ENCODE measurements at regions not wholly inside any gene's neighbourhood (a gene's known extent, or its start where the extent isn't known, plus 50 kb on each side); places are given as distances from the start of the nearest gene placed in this dataset.

GRCh38 chr10:10610171-10610570 is 407.5 kb upstream of the CELF2 start:
- no peak for TF ChIP-seq CTCF (IDR thresholded peaks at IDR 0.05; ENCODE audit: insufficient read depth in 1 of 2, low read depth in 1 of 2, low read length in 1 of 2, severe bottlenecking in 1 of 2, unreplicated experiment in 1 of 2)
- H3K36me3 ChIP-seq (ENCODE audit: control insufficient read depth, insufficient read depth, low read length), result no peaks in the 10 kb centered on the region
- DNase-seq, result no peak
- H3K27me3 ChIP-seq (replicated peaks; ENCODE audit: control insufficient read depth, insufficient read depth, low read length), result no peaks in the 10 kb centered on the region
- CTCF ChIA-PET, result no interaction called here
- H3K27ac Mint-ChIP-seq (ENCODE audit: unreplicated experiment), result no peak overlapping the region
- peaks cover 3% of the 10 kb centered on the region for H3K27me3 Mint-ChIP-seq (ENCODE audit: insufficient read depth, unreplicated experiment)
- H3K9me3 Mint-ChIP-seq (ENCODE audit: unreplicated experiment), result no peaks in the 10 kb centered on the region
- H3K9me3 ChIP-seq, result no peaks in the 10 kb centered on the region
- no peak overlapping the region for H3K4me3 ChIP-seq (ENCODE audit: low read depth, low read length)
- POLR2A ChIA-PET, result no interaction called here
- intact Hi-C loops (cut with micrococcal nuclease; ENCODE audit: unreplicated experiment), result no loop called here
- H3K4me3 Mint-ChIP-seq (ENCODE audit: unreplicated experiment), result no peak overlapping the region
- no peaks in the 10 kb centered on the region for H3K4me1 ChIP-seq
- no peaks in the 10 kb centered on the region for H3K36me3 Mint-ChIP-seq (ENCODE audit: insufficient read depth, unreplicated experiment)
- no TSS peak for BruUV-seq (replicated peaks)
- no peaks in the 10 kb centered on the region for H3K4me1 Mint-ChIP-seq (ENCODE audit: low read depth, unreplicated experiment)

- Mint-ChIP-seq H3K36me3 (ENCODE audit: insufficient read depth, unreplicated experiment) (no peaks in the 10 kb centered on the region), H3K4me1 (ENCODE audit: low read depth, unreplicated experiment) (no peaks in the 10 kb centered on the region), H3K27ac (ENCODE audit: unreplicated experiment) (no peak overlapping the region), H3K4me3 (ENCODE audit: unreplicated experiment) (no peak overlapping the region), H3K9me3 (ENCODE audit: unreplicated experiment) (no peaks in the 10 kb centered on the region), H3K27me3 (ENCODE audit: insufficient read depth, unreplicated experiment) (peaks cover 6% of the 10 kb centered on the region)
- no peak for TF ChIP-seq CTCF (IDR thresholded peaks at IDR 0.05; ENCODE audit: insufficient read depth in 1 of 2, low read depth in 1 of 2, low read length in 1 of 2, severe bottlenecking in 1 of 2, unreplicated experiment in 1 of 2)
- POLR2A ChIA-PET, result no interaction called here
- intact Hi-C loops (cut with micrococcal nuclease; ENCODE audit: unreplicated experiment), result no loop called here
- Histone ChIP-seq H3K36me3 (ENCODE audit: control insufficient read depth, insufficient read depth, low read length) (no peaks in the 10 kb centered on the region), H3K27me3 (replicated peaks; ENCODE audit: control insufficient read depth, insufficient read depth, low read length) (no peaks in the 10 kb centered on the region), H3K9me3 (no peaks in the 10 kb centered on the region), H3K4me1 (no peaks in the 10 kb centered on the region), H3K4me3 (ENCODE audit: low read depth, low read length) (no peak overlapping the region)
- CTCF ChIA-PET, result interaction anchor here (0.6 kb wide), 1 partner anchor 1000 kb away, joined by 6 read pairs; no protein-coding TSS in a partner anchor
- no peak for DNase-seq
- BruUV-seq (replicated peaks), result no TSS peak
These were observed 405.5 kb upstream of the CELF2 start for GRCh38 chr10:10612151-10612550.

DNA sequence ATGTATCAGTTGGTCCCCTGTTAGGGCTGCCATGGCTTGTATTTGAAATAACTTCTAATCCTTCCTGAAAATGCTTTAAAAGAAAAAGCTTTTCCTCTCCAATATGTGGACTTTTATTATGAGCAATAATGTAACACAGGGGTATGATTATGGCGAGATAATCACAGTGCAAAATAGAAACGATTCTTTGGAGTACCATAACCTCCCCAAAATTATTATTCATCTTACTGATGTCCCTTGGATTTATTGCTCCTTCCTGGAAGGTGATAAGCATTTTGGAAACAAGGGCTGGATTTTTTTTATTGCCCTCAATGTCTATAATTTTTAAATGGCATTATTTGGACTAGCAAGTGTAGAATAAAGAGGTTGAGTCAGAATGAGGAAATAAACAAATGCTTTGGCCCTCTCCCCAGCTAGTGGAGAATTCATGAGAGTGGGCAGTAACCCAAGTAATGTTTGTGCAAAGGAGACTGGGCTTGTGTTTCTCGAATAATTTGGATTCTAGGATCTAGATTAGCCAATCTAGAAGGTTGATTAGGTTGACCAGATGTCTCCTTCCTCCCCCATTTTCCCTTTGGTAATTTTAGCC is 403.9 kb upstream of the CELF2 start:
- no peak for TF ChIP-seq CTCF (IDR thresholded peaks at IDR 0.05; ENCODE audit: insufficient read depth in 1 of 2, low read depth in 1 of 2, low read length in 1 of 2, severe bottlenecking in 1 of 2, unreplicated experiment in 1 of 2)
- CTCF ChIA-PET, result no interaction called here
- intact Hi-C loops (cut with micrococcal nuclease; ENCODE audit: unreplicated experiment), result no loop called here
- no peak overlapping the region for H3K27ac Mint-ChIP-seq (ENCODE audit: unreplicated experiment)
- H3K27me3 ChIP-seq (replicated peaks; ENCODE audit: control insufficient read depth, insufficient read depth, low read length), result no peaks in the 10 kb centered on the region
- H3K4me3 Mint-ChIP-seq (ENCODE audit: unreplicated experiment), result no peak overlapping the region
- H3K36me3 Mint-ChIP-seq (ENCODE audit: insufficient read depth, unreplicated experiment), result no peaks in the 10 kb centered on the region
- H3K9me3 Mint-ChIP-seq (ENCODE audit: unreplicated experiment), result peaks cover 7% of the 10 kb centered on the region
- H3K4me1 Mint-ChIP-seq (ENCODE audit: low read depth, unreplicated experiment), result no peaks in the 10 kb centered on the region
- peaks cover 6% of the 10 kb centered on the region for H3K27me3 Mint-ChIP-seq (ENCODE audit: insufficient read depth, unreplicated experiment)
- POLR2A ChIA-PET, result no interaction called here
- no peak overlapping the region for H3K4me3 ChIP-seq (ENCODE audit: low read depth, low read length)
- H3K4me1 ChIP-seq, result no peaks in the 10 kb centered on the region
- no peak for DNase-seq
- H3K9me3 ChIP-seq, result no peaks in the 10 kb centered on the region
- BruUV-seq (replicated peaks), result no TSS peak
- H3K36me3 ChIP-seq (ENCODE audit: control insufficient read depth, insufficient read depth, low read length), result no peaks in the 10 kb centered on the region
